AG08395 (cell line): ENCODE measurements at regions not wholly inside any gene's neighbourhood (a gene's known extent, or its start where the extent isn't known, plus 50 kb on each side); places are given as distances from the start of the nearest gene placed in this dataset.

Source experiments
- DNase-seq: peaks from one replicate; pipeline ENCODE4 v3.0.0; 2012; ENCODE audit warnings: mixed read lengths, low spot score

- DNase-seq: no peak
Observed at GRCh38 chr5:128895122-128895521, 70.2 kb upstream of the SLC27A6 start.

- DNase-seq: no peak
Observed at GRCh38 chr5:128896675-128897074, 68.6 kb upstream of the SLC27A6 start.

GRCh38 chr5:128903550-128903949, 61.7 kb upstream of the SLC27A6 start:
- DNase-seq: no peak

DNA sequence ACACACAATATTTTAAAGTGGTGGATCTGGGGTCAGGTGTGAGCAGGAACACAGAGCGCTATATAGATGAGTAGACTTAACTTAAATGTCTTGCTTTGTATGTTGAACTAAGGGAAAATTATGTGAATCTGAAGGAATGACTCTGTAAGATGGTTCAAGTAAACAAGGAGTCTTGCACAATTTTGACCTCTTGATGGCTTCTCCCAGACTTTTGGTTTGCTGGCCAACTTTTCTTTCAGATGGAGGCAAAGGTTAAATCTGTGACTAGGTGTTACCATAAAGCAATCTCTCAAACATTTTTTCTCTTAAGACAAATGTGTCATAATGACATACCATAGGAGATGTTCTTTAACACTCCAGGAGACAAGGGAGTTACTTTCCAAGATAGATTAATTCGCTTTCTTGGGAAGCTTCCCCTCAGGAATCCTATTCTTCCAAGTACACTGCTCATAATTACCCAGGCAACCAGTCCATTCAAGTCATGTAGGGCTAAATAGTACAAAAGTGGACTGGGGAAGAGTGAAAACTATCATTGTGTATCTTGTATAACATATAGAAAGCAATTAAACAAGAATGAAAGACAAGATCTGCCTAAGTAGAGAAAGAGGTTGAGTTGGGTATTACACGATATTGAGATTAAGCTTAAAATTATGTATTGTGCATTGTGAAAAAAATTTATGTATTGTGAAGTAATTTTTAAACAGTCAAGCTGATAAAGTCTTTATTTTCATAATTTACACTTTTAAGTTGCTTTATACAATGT, 60.3 kb upstream of the SLC27A6 start:
- DNase-seq: no peak

DNA sequence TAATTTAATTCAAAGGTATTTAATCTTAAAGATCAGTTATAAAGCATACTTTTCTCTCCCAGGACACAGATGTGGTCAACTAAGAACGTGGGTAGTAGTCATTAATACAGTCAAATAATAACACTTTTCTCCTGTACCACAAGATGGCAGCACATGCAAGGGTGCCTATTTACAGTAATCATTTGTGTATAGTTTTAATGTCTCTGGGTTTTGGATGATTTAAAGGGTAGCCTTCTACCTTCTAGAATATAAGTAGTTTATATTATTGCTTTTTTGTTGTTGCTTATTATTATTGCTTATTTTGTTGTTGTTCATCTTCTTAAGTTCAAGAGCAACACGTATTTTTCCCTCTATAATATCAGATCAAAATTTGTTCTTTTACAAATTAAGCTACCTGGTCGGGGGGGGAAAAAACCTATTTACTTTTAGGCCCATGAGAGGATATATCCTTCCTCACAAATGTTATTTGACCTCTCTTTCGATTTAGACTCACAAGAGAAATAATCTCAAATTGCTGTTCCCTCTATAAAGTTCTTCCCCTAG, 59.6 kb upstream of the SLC27A6 start:
- DNase-seq: peak; percentile 53

DNA sequence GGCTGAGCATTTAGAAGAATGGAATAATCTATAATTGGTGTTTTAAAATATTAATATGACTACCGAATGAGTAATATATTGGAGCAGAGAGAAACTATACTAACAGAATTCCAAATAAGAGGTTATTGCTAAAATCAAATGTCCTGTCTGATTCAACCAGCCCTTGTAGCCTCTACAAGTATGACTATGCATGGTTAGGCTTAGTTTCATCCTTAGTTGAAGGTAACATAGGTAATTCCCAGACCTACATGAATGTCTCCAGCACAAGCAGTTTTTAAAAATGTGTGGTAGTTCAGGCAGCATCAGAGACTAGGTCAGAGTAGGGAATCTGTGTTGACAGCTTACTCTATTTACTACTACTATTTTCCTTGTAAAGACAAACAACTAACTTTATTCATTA, 51.7 kb upstream of the SLC27A6 start:
- no peak for DNase-seq
